ENCODE measurements at regions not wholly inside any gene's neighbourhood (a gene's known extent, or its start where the extent isn't known, plus 50 kb on each side); places are given as distances from the start of the nearest gene placed in this dataset.

DNA sequence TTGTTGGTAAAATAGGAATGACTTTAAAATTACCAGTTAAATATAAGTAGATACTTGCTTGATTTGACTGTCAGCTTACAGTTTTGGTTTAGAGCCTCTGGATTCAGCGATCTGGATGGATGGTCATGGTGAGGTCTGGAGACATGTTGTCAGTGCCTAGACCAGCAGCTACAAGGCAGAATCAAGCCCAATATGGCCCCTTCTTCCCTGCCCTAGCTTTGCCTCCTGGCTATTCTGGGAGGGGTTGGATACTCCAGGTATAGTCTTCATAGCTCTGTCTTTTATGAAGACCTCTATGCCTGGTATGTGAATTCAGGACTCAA lies 166.5 kb upstream of the VIPR2 start:
- BruUV-seq (replicated peaks), result TSS peak; percentile 94
- Histone ChIP-seq H3K27me3 (ENCODE audit: control insufficient read depth in 1 of 2, insufficient read depth in 2 of 2, low read length in 2 of 2) (no peaks in the 10 kb centered on the region), H3K36me3 (replicated peaks in 1 of 2; ENCODE audit: control insufficient read depth in 1 of 2, insufficient read depth in 2 of 2, low read length in 2 of 2) (no peaks in the 10 kb centered on the region), H3K4me2 (ENCODE audit: low read depth, low read length) (no peak overlapping the region), H4K20me1 (ENCODE audit: insufficient read depth, low read length) (no peaks in the 10 kb centered on the region), H3K9ac (ENCODE audit: insufficient read depth, low read depth, low read length) (no peak overlapping the region), H3K79me2 (ENCODE audit: insufficient read depth, low read length) (no peaks in the 10 kb centered on the region), H3K4me1 (ENCODE audit: insufficient read depth, low read length) (peaks cover 12% of the 10 kb centered on the region), H3K9me3 (ENCODE audit: low read length) (peaks cover 17% of the 10 kb centered on the region), H3K27ac (ENCODE audit: extremely low read length, insufficient read depth, low read length) (peak overlapping the region; percentile 39), H2AFZ (ENCODE audit: low read length) (no peak overlapping the region), H3K4me3 (replicated peaks in 1 of 3; ENCODE audit: insufficient read depth in 1 of 3, low read depth in 2 of 3, low read length in 3 of 3) (no peak overlapping the region)
- ChIA-PET POLR2A (no interaction called here), CTCF (ENCODE audit: low intra/inter-chr PET ratio, low total read pairs) (no interaction called here)
- ATAC-seq (no peak), DNase-seq (ENCODE audit: low spot score) (no peak), FAIRE-seq (no peak)
- intact Hi-C loops (cut with micrococcal nuclease; ENCODE audit: unreplicated experiment) (no loop called here), in situ Hi-C loops (cut with HindIII; ENCODE audit: extremely low pct_ligation_motif_present, low pct_unique_long_range_greater_than_20kb) (no loop called here)
- 33% methylated on average over 1 of the region's 1 CpG for WGBS (ENCODE audit: low lambda C conversion rate)
- TF ChIP-seq, protein P1, sequence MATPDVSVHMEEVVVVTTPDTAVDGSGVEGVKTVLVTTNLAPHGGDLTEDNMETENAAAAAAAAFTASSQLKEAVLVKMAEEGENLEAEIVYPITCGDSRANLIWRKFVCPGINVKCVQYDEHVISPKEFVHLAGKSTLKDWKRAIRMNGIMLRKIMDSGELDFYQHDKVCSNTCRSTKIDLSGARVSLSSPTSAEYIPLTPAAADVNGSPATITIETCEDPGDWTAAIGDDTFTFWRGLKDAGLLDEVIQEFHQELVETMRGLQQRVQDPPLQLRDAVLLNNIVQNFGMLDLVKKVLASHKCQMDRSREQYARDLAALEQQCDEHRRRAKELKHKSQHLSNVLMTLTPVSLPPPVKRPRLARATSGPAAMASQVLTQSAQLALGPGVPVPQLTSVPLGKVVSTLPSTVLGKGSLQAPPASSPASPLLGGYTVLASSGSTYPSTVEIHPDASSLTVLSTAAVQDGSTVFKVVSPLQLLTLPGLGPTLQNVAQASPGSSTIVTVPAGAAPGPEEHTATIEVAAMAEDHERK (CRISPR knock-in tag; IDR thresholded peaks at IDR 0.05; ENCODE audit: low read depth), result no peak
- TF ChIP-seq, protein P2, sequence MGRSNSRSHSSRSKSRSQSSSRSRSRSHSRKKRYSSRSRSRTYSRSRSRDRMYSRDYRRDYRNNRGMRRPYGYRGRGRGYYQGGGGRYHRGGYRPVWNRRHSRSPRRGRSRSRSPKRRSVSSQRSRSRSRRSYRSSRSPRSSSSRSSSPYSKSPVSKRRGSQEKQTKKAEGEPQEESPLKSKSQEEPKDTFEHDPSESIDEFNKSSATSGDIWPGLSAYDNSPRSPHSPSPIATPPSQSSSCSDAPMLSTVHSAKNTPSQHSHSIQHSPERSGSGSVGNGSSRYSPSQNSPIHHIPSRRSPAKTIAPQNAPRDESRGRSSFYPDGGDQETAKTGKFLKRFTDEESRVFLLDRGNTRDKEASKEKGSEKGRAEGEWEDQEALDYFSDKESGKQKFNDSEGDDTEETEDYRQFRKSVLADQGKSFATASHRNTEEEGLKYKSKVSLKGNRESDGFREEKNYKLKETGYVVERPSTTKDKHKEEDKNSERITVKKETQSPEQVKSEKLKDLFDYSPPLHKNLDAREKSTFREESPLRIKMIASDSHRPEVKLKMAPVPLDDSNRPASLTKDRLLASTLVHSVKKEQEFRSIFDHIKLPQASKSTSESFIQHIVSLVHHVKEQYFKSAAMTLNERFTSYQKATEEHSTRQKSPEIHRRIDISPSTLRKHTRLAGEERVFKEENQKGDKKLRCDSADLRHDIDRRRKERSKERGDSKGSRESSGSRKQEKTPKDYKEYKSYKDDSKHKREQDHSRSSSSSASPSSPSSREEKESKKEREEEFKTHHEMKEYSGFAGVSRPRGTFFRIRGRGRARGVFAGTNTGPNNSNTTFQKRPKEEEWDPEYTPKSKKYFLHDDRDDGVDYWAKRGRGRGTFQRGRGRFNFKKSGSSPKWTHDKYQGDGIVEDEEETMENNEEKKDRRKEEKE (IDR thresholded peaks at IDR 0.05), result no peak
- no peak for TF ChIP-seq ZNF768 (CRISPR knock-in tag; IDR thresholded peaks at IDR 0.05)
- TF ChIP-seq HOXA9 (CRISPR knock-in tag; IDR thresholded peaks at IDR 0.05; ENCODE audit: borderline replicate concordance), result no peak
- TF ChIP-seq ZNF782 (CRISPR knock-in tag; IDR thresholded peaks at IDR 0.05; ENCODE audit: borderline replicate concordance), result no peak
- no peak for TF ChIP-seq SUZ12 (IDR thresholded peaks at IDR 0.05; ENCODE audit: low read depth, low read length)
- TF ChIP-seq POLR2G (IDR thresholded peaks at IDR 0.05; ENCODE audit: low read depth, low read length), result no peak
- TF ChIP-seq RBM22 (optimal IDR thresholded peaks at IDR 0.05; ENCODE audit: low read length), result no peak
- TF ChIP-seq ZNF878 (CRISPR knock-in tag; IDR thresholded peaks at IDR 0.05), result no peak
- TF ChIP-seq, protein P3, sequence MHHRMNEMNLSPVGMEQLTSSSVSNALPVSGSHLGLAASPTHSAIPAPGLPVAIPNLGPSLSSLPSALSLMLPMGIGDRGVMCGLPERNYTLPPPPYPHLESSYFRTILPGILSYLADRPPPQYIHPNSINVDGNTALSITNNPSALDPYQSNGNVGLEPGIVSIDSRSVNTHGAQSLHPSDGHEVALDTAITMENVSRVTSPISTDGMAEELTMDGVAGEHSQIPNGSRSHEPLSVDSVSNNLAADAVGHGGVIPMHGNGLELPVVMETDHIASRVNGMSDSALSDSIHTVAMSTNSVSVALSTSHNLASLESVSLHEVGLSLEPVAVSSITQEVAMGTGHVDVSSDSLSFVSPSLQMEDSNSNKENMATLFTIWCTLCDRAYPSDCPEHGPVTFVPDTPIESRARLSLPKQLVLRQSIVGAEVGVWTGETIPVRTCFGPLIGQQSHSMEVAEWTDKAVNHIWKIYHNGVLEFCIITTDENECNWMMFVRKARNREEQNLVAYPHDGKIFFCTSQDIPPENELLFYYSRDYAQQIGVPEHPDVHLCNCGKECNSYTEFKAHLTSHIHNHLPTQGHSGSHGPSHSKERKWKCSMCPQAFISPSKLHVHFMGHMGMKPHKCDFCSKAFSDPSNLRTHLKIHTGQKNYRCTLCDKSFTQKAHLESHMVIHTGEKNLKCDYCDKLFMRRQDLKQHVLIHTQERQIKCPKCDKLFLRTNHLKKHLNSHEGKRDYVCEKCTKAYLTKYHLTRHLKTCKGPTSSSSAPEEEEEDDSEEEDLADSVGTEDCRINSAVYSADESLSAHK (CRISPR knock-in tag; IDR thresholded peaks at IDR 0.05; ENCODE audit: borderline replicate concordance), result no peak
- TF ChIP-seq, protein P4, sequence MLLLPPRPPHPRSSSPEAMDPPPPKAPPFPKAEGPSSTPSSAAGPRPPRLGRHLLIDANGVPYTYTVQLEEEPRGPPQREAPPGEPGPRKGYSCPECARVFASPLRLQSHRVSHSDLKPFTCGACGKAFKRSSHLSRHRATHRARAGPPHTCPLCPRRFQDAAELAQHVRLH (CRISPR knock-in tag; IDR thresholded peaks at IDR 0.05; ENCODE audit: borderline replicate concordance, low read depth), result no peak
- TF ChIP-seq ZNF749 (CRISPR knock-in tag; IDR thresholded peaks at IDR 0.05; ENCODE audit: borderline replicate concordance), result no peak
- TF ChIP-seq, protein P5, sequence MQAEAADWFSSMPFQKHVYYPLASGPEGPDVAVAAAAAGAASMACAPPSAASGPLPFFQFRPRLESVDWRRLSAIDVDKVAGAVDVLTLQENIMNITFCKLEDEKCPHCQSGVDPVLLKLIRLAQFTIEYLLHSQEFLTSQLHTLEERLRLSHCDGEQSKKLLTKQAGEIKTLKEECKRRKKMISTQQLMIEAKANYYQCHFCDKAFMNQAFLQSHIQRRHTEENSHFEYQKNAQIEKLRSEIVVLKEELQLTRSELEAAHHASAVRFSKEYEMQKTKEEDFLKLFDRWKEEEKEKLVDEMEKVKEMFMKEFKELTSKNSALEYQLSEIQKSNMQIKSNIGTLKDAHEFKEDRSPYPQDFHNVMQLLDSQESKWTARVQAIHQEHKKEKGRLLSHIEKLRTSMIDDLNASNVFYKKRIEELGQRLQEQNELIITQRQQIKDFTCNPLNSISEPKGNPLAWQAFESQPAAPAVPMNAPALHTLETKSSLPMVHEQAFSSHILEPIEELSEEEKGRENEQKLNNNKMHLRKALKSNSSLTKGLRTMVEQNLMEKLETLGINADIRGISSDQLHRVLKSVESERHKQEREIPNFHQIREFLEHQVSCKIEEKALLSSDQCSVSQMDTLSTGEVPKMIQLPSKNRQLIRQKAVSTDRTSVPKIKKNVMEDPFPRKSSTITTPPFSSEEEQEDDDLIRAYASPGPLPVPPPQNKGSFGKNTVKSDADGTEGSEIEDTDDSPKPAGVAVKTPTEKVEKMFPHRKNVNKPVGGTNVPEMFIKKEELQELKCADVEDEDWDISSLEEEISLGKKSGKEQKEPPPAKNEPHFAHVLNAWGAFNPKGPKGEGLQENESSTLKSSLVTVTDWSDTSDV (CRISPR knock-in tag; IDR thresholded peaks at IDR 0.05), result no peak
- no peak for TF ChIP-seq MTF1 (CRISPR knock-in tag; IDR thresholded peaks at IDR 0.05)
- TF ChIP-seq EEA1 (CRISPR knock-in tag; IDR thresholded peaks at IDR 0.05; ENCODE audit: borderline replicate concordance), result no peak
- TF ChIP-seq RBFOX2 (IDR thresholded peaks at IDR 0.05; ENCODE audit: low read depth, low read length), result no peak
- no peak for TF ChIP-seq RNF2 (conservative IDR thresholded peaks at IDR 0.05; ENCODE audit: low read depth)
